PC-3 (cell line): ENCODE measurements at regions not wholly inside any gene's neighbourhood (a gene's known extent, or its start where the extent isn't known, plus 50 kb on each side); places are given as distances from the start of the nearest gene placed in this dataset.

Experiments
- ATAC-seq: fragments of 200-7000 bp; cut with Tn5 transposase; 2 replicates; pipeline ENCODE4 v1.9.1; 2020; ENCODE audit warnings: mild to moderate bottlenecking, moderate library complexity
- BruUV-seq: library from RNA; stranded (reverse); fragments of 400-500 nt; replicated peaks from 2 replicates; lab custom pipeline; 2021; lab: Mats Ljungman, UMichigan
- CTCF ChIA-PET: fragments of 300-600 bp; sonication (Branson Sonifier 250); formaldehyde crosslinking; loops from one replicate; lab custom pipeline; 2022; ENCODE audit warnings: antibody characterized with exemption; lab: Charles Lee
- POLR2A ChIA-PET: fragments of 300-600 bp; sonication (Branson Sonifier 250); formaldehyde crosslinking; loops from one replicate; lab custom pipeline; 2022; ENCODE audit warnings: antibody characterized with exemption; ENCODE audit not compliant: unreplicated experiment; lab: Charles Lee
- DNase-seq: peaks from one replicate; pipeline ENCODE4 v3.0.0-alpha.2; 2015
- H2AFZ ChIP-seq: fragments of 300-600 bp; sonication (generic); 2 replicates; pipeline ENCODE4 v1.6.0; 2016; ENCODE audit warnings: antibody characterized with exemption, low read length
- H3F3A ChIP-seq: fragments of 300-600 bp; sonication (generic); one replicate; pipeline ENCODE4 v1.6.0; 2017; ENCODE audit warnings: antibody characterized with exemption, low read length, control low read depth, mild to moderate bottlenecking; ENCODE audit not compliant: unreplicated experiment
- H3K27ac ChIP-seq: fragments of 300-600 bp; sonication (generic); 2 replicates; pipeline ENCODE4 v1.5.1; 2016; ENCODE audit warnings: mild to moderate bottlenecking, low read length
- H3K27me3 ChIP-seq: fragments of 300-600 bp; sonication (generic); 2 replicates; pipeline ENCODE4 v1.6.1; 2016; ENCODE audit warnings: low read length, mixed read lengths
- H3K36me3 ChIP-seq: fragments of 300-600 bp; sonication (generic); 2 replicates; pipeline ENCODE4 v1.6.1; 2016; ENCODE audit warnings: low read depth, mixed run types, low read length, mixed read lengths
- H3K4me1 ChIP-seq: fragments of 300-600 bp; sonication (generic); 2 replicates; pipeline ENCODE4 v1.5.1; 2016; ENCODE audit warnings: low read length; ENCODE audit not compliant: insufficient read depth
- H3K4me2 ChIP-seq: fragments of 300-600 bp; sonication (generic); 2 replicates; pipeline ENCODE4 v1.6.0; 2016; ENCODE audit warnings: low read length
- H3K4me3 ChIP-seq: fragments of 300-600 bp; sonication (generic); 2 replicates; pipeline ENCODE4 v1.5.1; 2016; ENCODE audit warnings: mild to moderate bottlenecking, low read length, mixed read lengths
- H3K79me2 ChIP-seq: fragments of 300-600 bp; sonication (generic); 2 replicates; pipeline ENCODE4 v1.6.1; 2017; ENCODE audit warnings: low read length, mixed read lengths
- H3K9ac ChIP-seq: fragments of 300-600 bp; sonication (generic); 2 replicates; pipeline ENCODE4 v1.6.0; 2016; ENCODE audit warnings: mild to moderate bottlenecking, low read length
- H3K9me2 ChIP-seq: fragments of 300-600 bp; sonication (generic); replicated peaks from 2 replicates; pipeline ENCODE4 v1.6.1; 2016; ENCODE audit warnings: mixed run types, low read length, mixed read lengths
- H3K9me3 ChIP-seq: fragments of 300-600 bp; sonication (generic); 2 replicates; pipeline ENCODE4 v1.6.1; 2016; ENCODE audit warnings: low read length, mixed read lengths
- H4K20me1 ChIP-seq: fragments of 300-600 bp; sonication (generic); 2 replicates; pipeline ENCODE4 v1.6.1; 2016; ENCODE audit warnings: low read length, mixed read lengths
- EZH2 ChIP-seq: fragments of 300-600 bp; sonication (generic); IDR thresholded peaks from one replicate; pipeline ENCODE4 v1.6.1; 2017; ENCODE audit warnings: antibody characterized with exemption, mild to moderate bottlenecking, low read length; ENCODE audit not compliant: unreplicated experiment
- EZH2phosphoT487 ChIP-seq: fragments of 300-600 bp; sonication (generic); IDR thresholded peaks from 2 replicates; pipeline ENCODE4 v1.6.1; 2018; ENCODE audit warnings: mild to moderate bottlenecking, antibody characterized with exemption, low read length, borderline replicate concordance
- intact Hi-C: fragments of 100-400 bp; cut with micrococcal nuclease; formaldehyde crosslinking; loops from 2 replicates; pipeline ENCODE4 v1.9.0; 2023
- TF ChIP-seq, protein P1 (sequence below): fragments of 300-600 bp; sonication (generic); conservative IDR thresholded peaks from 2 replicates; pipeline ENCODE4 v1.5.1; 2017; ENCODE audit warnings: antibody characterized with exemption, low read depth, mild to moderate bottlenecking, low read length

- no peak for ATAC-seq
- no peak overlapping the region for H3K4me2 ChIP-seq
- peaks cover 26% of the 10 kb centered on the region for H3K4me1 ChIP-seq
- H3K27me3 ChIP-seq: no peaks in the 10 kb centered on the region
- H3K9ac ChIP-seq: no peak overlapping the region
- H3K4me3 ChIP-seq: no peak overlapping the region
- H3K27ac ChIP-seq: no peak overlapping the region
- ChIA-PET POLR2A (no interaction called here), CTCF (no interaction called here)
- BruUV-seq: no TSS peak
- no peaks in the 10 kb centered on the region for H3K79me2 ChIP-seq
- no peak for TF ChIP-seq EZH2
- TF ChIP-seq, protein P1, sequence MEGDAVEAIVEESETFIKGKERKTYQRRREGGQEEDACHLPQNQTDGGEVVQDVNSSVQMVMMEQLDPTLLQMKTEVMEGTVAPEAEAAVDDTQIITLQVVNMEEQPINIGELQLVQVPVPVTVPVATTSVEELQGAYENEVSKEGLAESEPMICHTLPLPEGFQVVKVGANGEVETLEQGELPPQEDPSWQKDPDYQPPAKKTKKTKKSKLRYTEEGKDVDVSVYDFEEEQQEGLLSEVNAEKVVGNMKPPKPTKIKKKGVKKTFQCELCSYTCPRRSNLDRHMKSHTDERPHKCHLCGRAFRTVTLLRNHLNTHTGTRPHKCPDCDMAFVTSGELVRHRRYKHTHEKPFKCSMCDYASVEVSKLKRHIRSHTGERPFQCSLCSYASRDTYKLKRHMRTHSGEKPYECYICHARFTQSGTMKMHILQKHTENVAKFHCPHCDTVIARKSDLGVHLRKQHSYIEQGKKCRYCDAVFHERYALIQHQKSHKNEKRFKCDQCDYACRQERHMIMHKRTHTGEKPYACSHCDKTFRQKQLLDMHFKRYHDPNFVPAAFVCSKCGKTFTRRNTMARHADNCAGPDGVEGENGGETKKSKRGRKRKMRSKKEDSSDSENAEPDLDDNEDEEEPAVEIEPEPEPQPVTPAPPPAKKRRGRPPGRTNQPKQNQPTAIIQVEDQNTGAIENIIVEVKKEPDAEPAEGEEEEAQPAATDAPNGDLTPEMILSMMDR: no peak
- TF ChIP-seq EZH2phosphoT487: no peak
- H2AFZ ChIP-seq: no peak overlapping the region
- intact Hi-C loops: no loop called here
- no peak for DNase-seq
- no peaks in the 10 kb centered on the region for H3K9me3 ChIP-seq
- H3K36me3 ChIP-seq: no peaks in the 10 kb centered on the region
- no peaks in the 10 kb centered on the region for H3K9me2 ChIP-seq
- no peaks in the 10 kb centered on the region for H4K20me1 ChIP-seq
- peaks cover 3% of the 10 kb centered on the region for H3F3A ChIP-seq
These were observed 121.8 kb upstream of the TNFSF4 start for GRCh38 chr1:173328961-173329360.

DNA sequence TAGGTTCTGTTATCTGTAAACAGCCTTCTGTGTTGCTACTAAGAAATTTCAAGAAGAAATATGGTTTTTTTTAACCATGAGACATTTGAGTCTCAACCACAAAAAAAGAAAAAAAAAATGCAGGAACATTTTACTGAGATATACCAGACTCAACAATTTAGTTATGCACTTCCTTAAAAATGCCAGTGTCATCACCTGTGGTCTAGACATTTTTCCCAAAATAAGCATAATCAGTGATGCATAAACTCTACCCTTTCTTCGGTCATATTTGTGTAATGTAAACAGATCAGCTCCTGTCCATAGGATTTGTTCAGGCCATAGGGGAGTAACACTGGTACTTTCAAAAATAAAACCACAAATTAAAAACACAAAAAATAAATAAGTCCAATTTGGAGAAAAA, 122.6 kb upstream of the TNFSF4 start:
- DNase-seq (peak; percentile 51), ATAC-seq (0 out of 2 replicates have a peak, but pooled peaks have one; percentile 2)
- intact Hi-C loops: loop anchor here (2.0 kb wide), 1 partner anchor 79 kb away; no protein-coding TSS in a partner anchor
- Histone ChIP-seq H2AFZ (no peak overlapping the region), H3K27ac (no peak overlapping the region), H3K36me3 (no peaks in the 10 kb centered on the region), H4K20me1 (no peaks in the 10 kb centered on the region), H3K9me3 (no peaks in the 10 kb centered on the region), H3K9ac (no peak overlapping the region), H3K27me3 (no peaks in the 10 kb centered on the region), H3F3A (peaks cover 3% of the 10 kb centered on the region), H3K4me2 (no peak overlapping the region), H3K79me2 (no peaks in the 10 kb centered on the region), H3K4me3 (no peak overlapping the region), H3K9me2 (no peaks in the 10 kb centered on the region), H3K4me1 (peaks cover 26% of the 10 kb centered on the region)
- BruUV-seq: no TSS peak
- ChIA-PET CTCF (interaction anchor here (0.5 kb wide), 1 partner anchor 30 kb away, joined by 5 read pairs; no protein-coding TSS in a partner anchor), POLR2A (interaction anchor here (0.7 kb wide), 1 partner anchor 95 kb away, joined by 3 read pairs; no protein-coding TSS in a partner anchor)
- TF ChIP-seq, protein P1: no peak
- TF ChIP-seq EZH2phosphoT487: no peak
- TF ChIP-seq EZH2: no peak
